HG02759 (cell line): ENCODE measurements at regions not wholly inside any gene's neighbourhood (a gene's known extent, or its start where the extent isn't known, plus 50 kb on each side); places are given as distances from the start of the nearest gene placed in this dataset.
"Not testable (repeated sequence)": the region's sequence is repeated elsewhere in the genome, so short reads cannot be mapped to it uniquely, and the experiment has no call there.

Source experiments
- ATAC-seq: cut with Tn5 transposase; IDR thresholded peaks from one replicate; pipeline ENCODE4 v1.9.1; 2021; ENCODE audit warnings: mild to moderate bottlenecking, moderate library complexity; ENCODE audit not compliant: unreplicated experiment

GRCh38 chr6:137933696-137934095 is 66.6 kb downstream of the TNFAIP3 start:
- ATAC-seq = no peak

GRCh38 chr6:137936798-137937197 is 69.7 kb downstream of the TNFAIP3 start:
- ATAC-seq = no peak

- ATAC-seq = no peak
Observed at GRCh38 chr6:137937834-137938233, 70.8 kb downstream of the TNFAIP3 start.

GRCh38 chr6:137938770-137939379 is 71.8 kb downstream of the TNFAIP3 start:
- ATAC-seq = no peak

- no peak for ATAC-seq
Observed at GRCh38 chr6:137941995-137942394, 74.9 kb downstream of the TNFAIP3 start.

GRCh38 chr6:137942736-137943135 is 75.7 kb downstream of the TNFAIP3 start:
- no peak for ATAC-seq

GRCh38 chr6:137944381-137944780 is 77.3 kb downstream of the TNFAIP3 start:
- ATAC-seq = not testable (repeated sequence)

- no peak for ATAC-seq
Observed at GRCh38 chr6:137944793-137945498, 77.9 kb downstream of the TNFAIP3 start.

- ATAC-seq = no peak
Observed at GRCh38 chr6:137949686-137950390, 82.8 kb downstream of the TNFAIP3 start.

GRCh38 chr6:137950581-137950980 is 83.5 kb downstream of the TNFAIP3 start:
- no peak for ATAC-seq

- peak; percentile 45 for ATAC-seq
Observed at GRCh38 chr6:137951064-137951597, 84.1 kb downstream of the TNFAIP3 start.

GRCh38 chr6:137952247-137952646 is 85.2 kb downstream of the TNFAIP3 start:
- ATAC-seq = no peak

GRCh38 chr6:137953761-137954160 is 86.7 kb downstream of the TNFAIP3 start:
- ATAC-seq = no peak

- no peak for ATAC-seq
Observed at GRCh38 chr6:137954253-137954652, 87.2 kb downstream of the TNFAIP3 start.

GRCh38 chr6:137956098-137956488 is 89.0 kb downstream of the TNFAIP3 start:
- no peak for ATAC-seq

- ATAC-seq = no peak
Observed at GRCh38 chr6:137957471-137957870, 90.4 kb downstream of the TNFAIP3 start.

- no peak for ATAC-seq
Observed at GRCh38 chr6:137958811-137959565, 91.9 kb downstream of the TNFAIP3 start.

GRCh38 chr6:137962725-137963124 is 95.7 kb downstream of the TNFAIP3 start:
- ATAC-seq = no peak

- peak; percentile 38 for ATAC-seq
Observed at GRCh38 chr6:137964876-137965275, 97.8 kb downstream of the TNFAIP3 start.

- ATAC-seq = no peak
Observed at GRCh38 chr6:137967689-137968454, 100.8 kb downstream of the TNFAIP3 start.
